Islet of Langerhans (tissue), 1 donor: ENCODE measurements at regions not wholly inside any gene's neighbourhood (a gene's known extent, or its start where the extent isn't known, plus 50 kb on each side); places are given as distances from the start of the nearest gene placed in this dataset.

Experiments used
- FAIRE-seq: peaks from one replicate; lab custom pipeline; 2011; peaks lifted over from hg19 to GRCh38; lab: Jason Lieb, UNC

GRCh38 chr6:163643866-163644265 lies 229.3 kb downstream of the QKI start:
- FAIRE-seq: no peak

DNA sequence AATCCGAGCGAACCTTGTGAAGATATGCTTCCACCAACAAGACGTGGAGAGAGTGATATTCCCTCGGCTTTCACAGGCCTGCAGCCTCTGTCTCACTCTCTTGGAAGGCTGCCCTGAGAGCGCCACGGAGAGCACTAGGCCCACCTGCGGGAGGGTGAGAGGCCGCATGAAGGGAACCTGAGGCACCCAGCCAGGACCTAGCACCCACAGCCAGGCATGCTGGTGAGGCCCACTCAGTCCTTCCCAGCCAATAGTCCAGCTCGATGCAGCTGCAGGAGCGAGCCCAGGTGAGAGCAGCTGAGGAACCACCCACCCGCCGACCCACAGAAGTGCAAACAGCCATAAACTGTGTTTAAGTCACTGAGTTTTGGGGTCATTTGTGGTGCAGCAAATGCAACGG lies 227.2 kb downstream of the QKI start:
- FAIRE-seq: no peak

GRCh38 chr6:163640641-163641040 lies 226.1 kb downstream of the QKI start:
- no peak for FAIRE-seq

DNA sequence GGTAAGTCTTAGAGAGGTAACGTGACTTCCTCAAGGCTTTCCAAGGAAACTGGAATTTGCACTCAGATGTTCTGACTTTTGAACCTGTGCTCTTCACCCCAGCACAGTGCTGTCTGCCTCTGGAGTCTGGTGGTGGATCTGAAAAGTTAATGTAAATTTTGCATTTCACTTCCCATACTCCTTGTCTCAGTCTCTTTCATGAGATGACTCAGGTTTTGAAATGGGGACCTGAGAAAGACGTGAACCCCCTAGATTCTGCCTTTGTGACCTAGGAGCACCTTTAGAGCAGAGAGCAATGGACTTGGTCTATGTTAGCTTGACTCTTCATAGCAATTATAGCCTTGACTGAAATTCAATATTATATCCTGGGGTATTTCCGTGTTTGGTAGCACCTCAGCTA lies 223.0 kb downstream of the QKI start:
- no peak for FAIRE-seq

DNA sequence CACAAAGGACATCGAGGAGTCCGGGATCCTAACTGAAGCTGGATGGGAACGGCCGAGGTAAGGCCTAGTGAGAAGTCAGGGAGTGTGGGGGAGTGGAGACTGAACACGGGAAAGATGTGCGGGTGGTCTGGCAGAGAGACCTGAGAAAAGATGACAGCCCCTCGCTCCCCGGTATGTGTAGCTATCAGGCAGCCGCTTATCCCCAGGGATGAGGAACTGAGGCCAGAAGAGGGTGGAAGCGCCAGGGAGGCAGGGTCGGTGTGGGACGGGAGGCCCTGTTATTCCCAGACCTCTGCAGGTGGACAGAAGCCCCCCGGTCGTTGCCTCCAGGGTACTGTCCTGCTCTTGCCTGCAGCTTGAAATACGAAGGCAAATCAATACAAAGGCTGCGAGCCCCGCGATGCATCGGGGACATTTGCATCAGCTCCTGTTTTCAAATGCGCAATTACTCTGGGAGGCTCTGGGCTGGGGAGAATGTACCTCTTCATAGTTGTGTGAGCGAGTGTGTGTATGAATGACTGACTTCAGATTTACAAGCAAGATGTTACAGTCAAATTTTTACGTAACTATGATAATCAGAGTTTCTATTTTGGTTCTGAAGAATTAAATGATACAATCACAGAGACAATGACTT lies 221.3 kb downstream of the QKI start:
- FAIRE-seq: no peak

GRCh38 chr6:163635315-163635714 lies 220.8 kb downstream of the QKI start:
- no peak for FAIRE-seq

- FAIRE-seq: no peak
Observed at GRCh38 chr6:163634211-163635171, 220.0 kb downstream of the QKI start.

GRCh38 chr6:163630991-163631390 lies 216.5 kb downstream of the QKI start:
- FAIRE-seq: no peak

DNA sequence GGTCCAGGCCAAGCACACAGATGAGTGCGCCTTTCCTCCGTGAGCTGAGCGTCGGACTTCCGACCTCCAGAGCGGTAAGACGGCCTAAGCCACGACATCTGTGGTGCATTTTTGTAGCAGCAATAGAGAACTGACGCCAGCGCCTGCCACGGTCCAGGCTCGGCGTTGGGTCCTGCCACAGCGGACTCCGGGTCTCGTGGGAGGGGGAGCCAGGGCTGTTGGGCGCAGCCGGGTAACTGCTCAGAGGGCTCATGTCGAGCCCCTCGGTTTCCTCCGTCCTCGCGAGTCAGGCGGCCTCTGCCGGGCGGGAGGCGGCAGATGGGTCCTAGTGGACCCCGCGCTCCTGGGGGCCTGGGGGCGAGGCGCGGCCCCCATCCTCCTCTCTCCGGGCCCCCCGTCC lies 216.1 kb downstream of the QKI start:
- FAIRE-seq: no peak

DNA sequence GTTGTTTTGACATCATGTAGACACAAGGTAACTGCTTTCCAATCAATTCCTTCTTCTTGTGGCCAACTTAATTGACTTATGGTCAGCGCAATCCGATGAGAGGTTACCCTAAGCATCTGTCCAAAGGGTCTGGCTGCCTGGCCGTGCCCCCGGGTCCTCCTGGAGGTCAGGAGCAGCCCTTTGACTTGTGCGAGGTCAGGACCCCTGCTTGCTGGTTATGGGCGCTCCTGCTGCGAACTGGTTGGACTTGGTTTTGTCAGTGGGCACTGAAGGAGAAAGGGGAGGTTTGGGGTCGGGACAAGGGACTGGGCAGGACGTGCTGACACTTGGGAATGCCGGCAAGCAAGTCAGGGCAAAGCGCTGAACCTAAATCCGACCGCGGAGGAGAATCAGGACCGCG lies 215.6 kb downstream of the QKI start:
- FAIRE-seq: no peak
